Activated gamma-delta T cell treated with Interleukin-2 at 50 U/mL for 16 hours (primary cell): ENCODE measurements at regions not wholly inside any gene's neighbourhood (a gene's known extent, or its start where the extent isn't known, plus 50 kb on each side); places are given as distances from the start of the nearest gene placed in this dataset.

Source experiments
- DNase-seq: peaks from one replicate; pipeline ENCODE4 v3.0.0-alpha.2; 2020

- DNase-seq: no peak
Observed at GRCh38 chr6:156107624-156108101, 652.0 kb upstream of the NOX3 start.

GRCh38 chr6:156102129-156102528 is 646.5 kb upstream of the NOX3 start:
- DNase-seq: no peak

DNA sequence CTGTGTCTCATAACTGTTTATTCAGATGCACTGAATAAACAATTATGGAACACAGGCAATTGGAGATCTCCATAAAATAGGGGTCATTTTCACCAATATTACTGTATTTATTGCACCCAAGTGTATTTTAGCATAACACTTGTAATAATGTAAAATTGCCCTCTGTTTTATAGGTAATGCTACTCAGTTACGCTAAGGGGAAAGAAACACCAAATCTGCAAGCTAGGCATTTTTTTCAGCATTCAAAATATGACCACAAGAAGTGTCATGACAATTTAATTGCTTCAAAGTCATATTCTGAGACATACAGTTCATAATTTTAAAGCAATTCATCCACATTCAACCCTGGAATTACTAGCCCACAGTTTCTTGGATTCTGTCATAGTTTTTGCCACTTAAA is 643.2 kb upstream of the NOX3 start:
- no peak for DNase-seq

DNA sequence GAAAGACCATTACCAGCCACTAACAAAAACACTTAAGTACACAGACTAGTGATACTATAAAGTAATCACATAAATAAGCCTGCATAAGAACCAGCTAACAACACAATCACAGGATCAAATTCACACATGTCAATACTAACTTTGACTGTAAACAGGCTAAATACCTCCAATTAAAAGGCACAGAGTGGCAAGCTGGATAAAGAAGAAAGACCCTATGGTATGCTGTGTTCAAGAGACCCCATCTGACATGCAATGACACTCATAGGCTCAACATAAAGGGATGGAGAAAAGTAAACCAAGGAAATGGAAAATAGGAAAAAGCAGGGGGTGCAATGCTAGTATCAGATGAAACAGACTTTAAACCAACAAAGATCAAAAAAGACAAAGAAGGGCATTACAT is 631.8 kb upstream of the NOX3 start:
- DNase-seq: no peak

GRCh38 chr6:156082012-156082411 is 626.4 kb upstream of the NOX3 start:
- DNase-seq: no peak

DNA sequence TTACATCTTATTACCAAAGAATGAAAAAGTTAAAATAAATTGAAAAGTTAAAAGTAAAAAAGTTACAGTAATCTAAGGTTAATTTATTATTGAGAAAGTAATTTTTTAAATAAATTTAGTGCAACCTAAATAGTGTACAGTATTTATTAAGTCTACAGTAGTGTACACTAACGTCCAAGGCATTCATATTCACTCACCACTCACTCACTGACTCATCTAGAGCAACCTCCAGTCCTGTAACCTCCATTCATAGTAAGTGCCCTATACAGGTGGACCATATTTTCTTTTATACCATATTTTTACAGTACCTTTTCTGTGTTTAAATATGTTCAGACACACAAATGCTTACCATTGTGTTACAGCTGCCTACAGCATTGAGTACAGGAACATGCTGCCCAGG is 624.7 kb upstream of the NOX3 start:
- DNase-seq: no peak

GRCh38 chr6:156068881-156069280 is 613.2 kb upstream of the NOX3 start:
- no peak for DNase-seq

DNA sequence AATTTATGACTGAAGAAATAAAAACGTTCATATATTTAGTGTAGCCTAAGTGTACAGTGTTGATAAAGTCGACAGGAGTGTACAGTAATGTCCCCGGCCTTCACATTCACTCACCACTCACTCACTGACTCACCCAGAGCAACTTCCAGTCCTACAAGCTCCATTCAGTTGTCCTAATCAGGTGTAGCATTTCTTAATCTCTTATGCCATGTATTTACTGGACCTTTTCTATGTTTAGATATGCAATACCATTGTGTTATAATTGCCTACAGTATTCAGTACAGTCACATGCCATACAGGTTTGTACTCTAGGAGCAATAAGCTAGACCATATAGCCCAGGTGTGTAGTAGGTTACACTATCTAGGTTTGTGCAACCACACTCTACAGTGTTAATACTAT is 610.2 kb upstream of the NOX3 start:
- DNase-seq: no peak

GRCh38 chr6:156062091-156062563 is 606.5 kb upstream of the NOX3 start:
- DNase-seq: no peak

- no peak for DNase-seq
Observed at GRCh38 chr6:156061465-156061864, 605.8 kb upstream of the NOX3 start.

- DNase-seq: no peak
Observed at GRCh38 chr6:156060013-156060412, 604.4 kb upstream of the NOX3 start.

- DNase-seq: no peak
Observed at GRCh38 chr6:156058356-156058755, 602.7 kb upstream of the NOX3 start.

DNA sequence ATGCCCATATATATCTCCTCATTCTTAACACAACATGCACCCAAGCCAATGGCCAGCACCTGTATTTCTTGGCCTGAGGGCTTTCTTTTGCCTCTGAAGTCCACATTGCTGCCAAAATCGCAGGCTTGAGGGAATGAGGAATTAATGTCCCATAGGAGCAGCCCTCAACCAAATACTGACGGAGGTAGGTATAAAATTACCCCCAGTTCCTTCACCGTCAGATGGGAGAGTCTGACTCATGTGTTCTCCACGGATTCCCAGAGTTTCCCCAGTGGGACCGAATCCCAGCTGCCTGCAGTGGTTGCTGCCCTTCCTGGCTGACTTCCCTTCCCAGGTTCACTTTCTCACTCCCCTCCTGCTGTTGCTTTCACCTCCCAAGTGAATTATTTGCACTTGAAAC is 602.2 kb upstream of the NOX3 start:
- no peak for DNase-seq

GRCh38 chr6:156056085-156056484 is 600.4 kb upstream of the NOX3 start:
- DNase-seq: no peak

DNA sequence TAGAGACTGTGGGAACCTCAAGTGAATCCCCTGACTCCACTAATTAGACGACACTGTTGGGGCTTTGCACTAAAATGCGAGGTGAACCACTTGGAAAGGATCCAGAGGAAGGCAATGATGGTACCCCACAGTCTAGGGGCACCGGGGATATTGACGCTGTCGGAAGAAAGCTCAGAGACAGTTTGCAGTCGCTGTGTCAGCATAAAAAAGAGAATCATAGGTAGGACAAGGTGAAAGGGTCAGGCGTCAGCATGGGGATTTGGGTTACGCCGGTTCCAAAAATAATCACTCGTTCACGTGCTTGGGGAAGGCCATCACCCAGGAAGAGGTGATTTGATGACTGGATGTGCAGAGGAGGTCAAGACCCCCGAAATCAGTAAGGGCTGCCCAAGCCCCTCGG is 598.0 kb upstream of the NOX3 start:
- no peak for DNase-seq

GRCh38 chr6:156046841-156047449 is 591.3 kb upstream of the NOX3 start:
- no peak for DNase-seq

DNA sequence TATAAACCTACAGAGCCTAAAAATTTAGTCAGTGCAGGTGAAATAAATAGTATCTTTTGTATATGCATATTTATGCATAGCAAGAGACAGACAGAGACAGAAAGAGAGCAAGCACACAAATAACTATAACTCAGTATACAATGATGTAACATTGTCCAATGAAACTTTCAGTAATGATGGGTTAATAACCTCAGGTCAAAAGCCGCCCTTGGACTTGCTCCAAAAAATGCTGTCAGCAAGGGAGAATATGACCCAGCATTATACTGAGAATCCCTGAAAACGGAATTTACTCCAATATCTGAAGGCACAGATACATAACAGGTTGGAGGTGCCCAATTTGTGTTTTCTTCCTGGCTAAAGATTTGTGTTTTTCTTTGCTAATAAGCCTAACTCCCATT is 590.6 kb upstream of the NOX3 start:
- no peak for DNase-seq

- DNase-seq: no peak
Observed at GRCh38 chr6:156045401-156046267, 590.0 kb upstream of the NOX3 start.

DNA sequence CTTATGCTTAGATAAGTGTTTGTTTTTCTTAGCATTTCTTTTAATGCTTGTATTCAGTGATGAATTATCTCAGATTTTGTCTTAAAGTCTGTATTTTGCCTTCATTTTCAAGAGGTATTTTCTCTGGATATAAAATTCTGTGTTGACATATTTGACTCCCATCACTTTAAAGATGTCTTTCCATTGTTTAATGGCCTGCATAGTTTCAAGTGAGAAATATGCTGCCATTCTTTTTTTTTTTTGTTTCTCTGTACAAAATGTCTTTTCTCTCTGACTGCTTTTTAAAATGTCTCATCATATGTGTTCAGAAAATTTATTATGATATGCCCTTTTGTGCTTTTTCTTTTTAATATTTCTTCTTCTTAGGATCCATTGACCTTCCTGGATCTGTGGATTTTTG is 578.0 kb upstream of the NOX3 start:
- no peak for DNase-seq

GRCh38 chr6:156031516-156031915 is 575.9 kb upstream of the NOX3 start:
- DNase-seq: no peak

GRCh38 chr6:156030053-156030452 is 574.4 kb upstream of the NOX3 start:
- no peak for DNase-seq

DNA sequence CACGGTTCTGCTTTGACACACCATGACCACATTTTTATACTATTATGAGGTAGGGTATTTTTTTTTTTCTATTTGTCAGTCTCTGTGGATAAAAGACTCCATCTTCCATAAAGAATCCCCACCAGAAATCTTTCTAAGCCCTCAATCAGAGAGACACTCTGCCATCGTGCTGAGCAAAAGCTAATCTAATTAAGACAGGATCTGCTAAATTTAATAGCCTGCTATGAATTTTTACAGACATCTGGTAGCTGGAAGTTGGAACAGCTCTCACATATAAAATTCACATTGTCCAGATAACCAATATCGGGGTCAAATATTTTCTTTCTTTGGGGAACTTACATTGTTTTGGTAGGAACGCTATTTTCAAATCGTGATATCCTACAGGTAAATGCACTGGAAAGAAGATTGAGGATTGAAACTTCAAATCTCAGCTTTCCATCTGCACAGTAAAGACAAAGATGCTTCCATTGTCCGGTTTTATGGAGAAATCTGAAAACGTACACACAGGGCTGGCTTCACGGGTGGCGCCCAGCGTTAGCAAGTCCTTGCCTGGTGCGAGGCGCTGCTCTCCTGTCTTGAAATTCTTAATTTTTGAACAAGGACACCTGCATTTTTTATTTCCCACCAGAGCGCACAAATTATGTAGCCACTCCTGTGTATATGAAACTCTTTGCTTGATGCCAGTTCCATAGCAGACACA is 573.8 kb upstream of the NOX3 start:
- no peak for DNase-seq

DNA sequence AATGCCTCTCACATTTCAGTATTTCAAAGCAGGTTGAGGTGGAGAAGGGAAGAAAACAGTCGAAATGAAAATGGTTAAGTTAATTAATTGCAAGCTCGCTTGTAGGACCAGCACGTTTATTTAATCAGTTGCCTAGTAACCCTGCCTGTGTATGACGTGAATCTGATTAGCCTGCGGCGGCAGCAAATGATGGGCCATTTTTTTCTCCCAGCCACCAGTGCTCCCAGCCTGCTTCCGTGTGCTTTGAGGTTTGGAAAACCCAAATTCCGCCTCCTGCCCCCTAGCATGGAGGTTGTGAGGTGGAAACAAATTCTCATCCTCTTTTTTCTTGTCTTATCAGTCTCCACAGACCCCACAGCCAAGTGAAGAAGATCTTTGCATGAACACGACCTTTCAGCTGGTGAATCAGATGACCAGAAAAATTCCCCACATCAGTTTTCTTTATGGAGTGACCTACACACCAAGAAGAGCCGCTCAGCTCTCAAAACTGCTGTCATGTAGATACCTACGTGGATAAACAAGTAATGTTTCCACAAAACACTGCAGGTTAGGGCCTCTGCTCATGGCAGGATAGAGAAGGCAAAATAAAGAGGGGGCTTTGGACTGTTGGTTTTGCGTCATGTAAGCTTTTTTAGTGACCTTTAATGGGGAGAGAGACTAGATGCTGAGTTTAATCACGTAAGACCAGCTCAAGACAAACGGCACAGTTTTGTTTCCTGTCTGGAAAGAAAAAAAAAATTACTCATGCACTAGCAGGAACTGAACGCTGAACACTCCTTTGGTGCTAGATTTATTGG is 572.9 kb upstream of the NOX3 start:
- no peak for DNase-seq
